Stimulated activated CD8-positive, alpha-beta memory T cell treated with anti-CD3 and anti-CD28 coated beads, Interleukin-4, amount 100 ng/mL, for 4 hours (primary cell): ENCODE measurements at regions not wholly inside any gene's neighbourhood (a gene's known extent, or its start where the extent isn't known, plus 50 kb on each side); places are given as distances from the start of the nearest gene placed in this dataset.
"Not testable (repeated sequence)": the region's sequence is repeated elsewhere in the genome, so short reads cannot be mapped to it uniquely, and the experiment has no call there.

ENCODE experiments used
- DNase-seq, 2 donors: peaks; one replicate each; pipeline ENCODE4 v3.0.0-alpha.2; 2020; ENCODE audit warnings: low read depth in 2 of 2, low spot score in 1 of 2

- DNase-seq, result no peak
Measured at GRCh38 chr5:54885636-54886035, 99.8 kb downstream of the ESM1 start.

GRCh38 chr5:54884195-54884536 lies 101.2 kb downstream of the ESM1 start:
- no peak for DNase-seq

- no peak for DNase-seq
Measured at GRCh38 chr5:54883374-54884194, 101.8 kb downstream of the ESM1 start.

GRCh38 chr5:54882841-54883240 lies 102.6 kb downstream of the ESM1 start:
- no peak for DNase-seq

GRCh38 chr5:54882101-54882500 lies 103.3 kb downstream of the ESM1 start:
- no peak for DNase-seq

- DNase-seq, result no peak
Measured at GRCh38 chr5:54881286-54882005, 103.9 kb downstream of the ESM1 start.

GRCh38 chr5:54876976-54877375 lies 108.4 kb downstream of the ESM1 start:
- DNase-seq, result no peak

- DNase-seq, result no peak
Measured at GRCh38 chr5:54876556-54876955, 108.8 kb downstream of the ESM1 start.

GRCh38 chr5:54874337-54875021 lies 110.9 kb downstream of the ESM1 start:
- DNase-seq, result no peak

- no peak for DNase-seq
Measured at GRCh38 chr5:54873691-54874090, 111.7 kb downstream of the ESM1 start.

GRCh38 chr5:54872810-54873209 lies 112.6 kb downstream of the ESM1 start:
- no peak for DNase-seq

- DNase-seq, result no peak
Measured at GRCh38 chr5:54870271-54870670, 115.1 kb downstream of the ESM1 start.

GRCh38 chr5:54869691-54870090 lies 115.7 kb downstream of the ESM1 start:
- no peak for DNase-seq

- DNase-seq, result no peak
Measured at GRCh38 chr5:54868511-54869483, 116.6 kb downstream of the ESM1 start.

GRCh38 chr5:54867310-54867944 lies 118.0 kb downstream of the ESM1 start:
- DNase-seq, result no peak

- DNase-seq, result not testable (repeated sequence)
Measured at GRCh38 chr5:54864911-54865515, 120.4 kb downstream of the ESM1 start.

- no peak for DNase-seq
Measured at GRCh38 chr5:54862036-54862435, 123.4 kb downstream of the ESM1 start.

- no peak for DNase-seq
Measured at GRCh38 chr5:54861212-54861894, 124.0 kb downstream of the ESM1 start.

GRCh38 chr5:54860321-54860720 lies 125.1 kb downstream of the ESM1 start:
- no peak for DNase-seq
